MCF 10A (cell line): ENCODE measurements at regions not wholly inside any gene's neighbourhood (a gene's known extent, or its start where the extent isn't known, plus 50 kb on each side); places are given as distances from the start of the nearest gene placed in this dataset.

Experiments used
- BruUV-seq: library from RNA; stranded (reverse); fragments of 400-500 nt; replicated peaks from 2 replicates; lab custom pipeline; 2021; lab: Mats Ljungman, UMichigan
- CTCF ChIA-PET: fragments of 300-600 bp; sonication (Branson Sonifier 250); formaldehyde crosslinking; extraction: SDS; loops from one replicate; lab custom pipeline; 2021; ENCODE audit warnings: antibody characterized with exemption, inconsistent platforms; lab: Yijun Ruan, JAX
- POLR2A ChIA-PET: fragments of 300-600, 350-650 bp; sonication (Branson Sonifier 250); formaldehyde crosslinking; extraction: SDS; loops from one replicate; lab custom pipeline; 2020; ENCODE audit warnings: antibody characterized with exemption, inconsistent platforms; lab: Yijun Ruan, JAX
- DNase-seq: peaks from one replicate; pipeline ENCODE4 v3.0.0-alpha.2; 2018; ENCODE audit not compliant: unreplicated experiment
- H3K27ac Mint-ChIP-seq: one replicate; pipeline ENCODE4 v1.8.0; 2022; ENCODE audit warnings: mild to moderate bottlenecking, low read depth, mixed read lengths; ENCODE audit not compliant: unreplicated experiment
- H3K27me3 Mint-ChIP-seq: one replicate; pipeline ENCODE4 v1.8.0; 2022; ENCODE audit warnings: mixed read lengths; ENCODE audit not compliant: insufficient read depth, unreplicated experiment
- H3K36me3 Mint-ChIP-seq: one replicate; pipeline ENCODE4 v1.8.0; 2022; ENCODE audit warnings: mild to moderate bottlenecking, moderate library complexity, mixed read lengths; ENCODE audit not compliant: insufficient read depth, unreplicated experiment
- H3K4me1 Mint-ChIP-seq: one replicate; pipeline ENCODE4 v1.8.0; 2022; ENCODE audit warnings: mixed read lengths; ENCODE audit not compliant: insufficient read depth, unreplicated experiment
- H3K4me3 Mint-ChIP-seq: one replicate; pipeline ENCODE4 v1.8.0; 2022; ENCODE audit warnings: mild to moderate bottlenecking, moderate library complexity, mixed read lengths; ENCODE audit not compliant: unreplicated experiment
- H3K9me3 Mint-ChIP-seq: one replicate; pipeline ENCODE4 v1.8.0; 2022; ENCODE audit warnings: mixed read lengths; ENCODE audit not compliant: unreplicated experiment
- CTCF ChIP-seq: fragments of 200-600 bp; IDR thresholded peaks from one replicate; pipeline ENCODE4 v1.8.0; 2022; ENCODE audit warnings: antibody characterized with exemption, mild to moderate bottlenecking; ENCODE audit not compliant: unreplicated experiment
- intact Hi-C: fragments of 100-400 bp; cut with micrococcal nuclease; formaldehyde crosslinking; loops from 2 replicates; pipeline ENCODE4 v1.14.1; 2022

GRCh38 chr11:103744496-103745153, 291.8 kb upstream of the DDI1 start:
- no TSS peak for BruUV-seq
- H3K4me3 Mint-ChIP-seq, result no peak overlapping the region
- DNase-seq, result no peak
- ChIA-PET CTCF (no interaction called here), POLR2A (no interaction called here)
- TF ChIP-seq CTCF, result no peak
- intact Hi-C loops, result no loop called here
- no peaks in the 10 kb centered on the region for H3K36me3 Mint-ChIP-seq
- H3K9me3 Mint-ChIP-seq, result no peaks in the 10 kb centered on the region
- no peaks in the 10 kb centered on the region for H3K27me3 Mint-ChIP-seq
- H3K27ac Mint-ChIP-seq, result no peak overlapping the region
- H3K4me1 Mint-ChIP-seq, result no peaks in the 10 kb centered on the region

- no peak overlapping the region for H3K4me3 Mint-ChIP-seq
- ChIA-PET CTCF (no interaction called here), POLR2A (interaction anchor here (1.3 kb wide), 1 partner anchor 16 kb away, joined by 3 read pairs; no protein-coding TSS in a partner anchor)
- TF ChIP-seq CTCF, result no peak
- no peak for DNase-seq
- intact Hi-C loops, result no loop called here
- H3K27ac Mint-ChIP-seq, result no peak overlapping the region
- no peaks in the 10 kb centered on the region for H3K9me3 Mint-ChIP-seq
- no peaks in the 10 kb centered on the region for H3K4me1 Mint-ChIP-seq
- no TSS peak for BruUV-seq
- no peaks in the 10 kb centered on the region for H3K36me3 Mint-ChIP-seq
- no peaks in the 10 kb centered on the region for H3K27me3 Mint-ChIP-seq
Observed at GRCh38 chr11:103749158-103749557, 287.3 kb upstream of the DDI1 start.

- Mint-ChIP-seq H3K9me3 (no peaks in the 10 kb centered on the region), H3K4me3 (no peak overlapping the region), H3K27ac (no peak overlapping the region), H3K4me1 (no peaks in the 10 kb centered on the region), H3K36me3 (no peaks in the 10 kb centered on the region), H3K27me3 (no peaks in the 10 kb centered on the region)
- intact Hi-C loops, result no loop called here
- POLR2A ChIA-PET, result no interaction called here
- DNase-seq, result no peak
- CTCF ChIA-PET, result no interaction called here
- BruUV-seq, result no TSS peak
- no peak for TF ChIP-seq CTCF
Observed at GRCh38 chr11:103768816-103769215, 267.6 kb upstream of the DDI1 start.

- no peak for DNase-seq
- Mint-ChIP-seq H3K9me3 (no peaks in the 10 kb centered on the region), H3K4me1 (no peaks in the 10 kb centered on the region), H3K4me3 (no peak overlapping the region), H3K27me3 (no peaks in the 10 kb centered on the region), H3K27ac (no peak overlapping the region), H3K36me3 (no peaks in the 10 kb centered on the region)
- CTCF ChIA-PET, result no interaction called here
- POLR2A ChIA-PET, result no interaction called here
- no peak for TF ChIP-seq CTCF
- intact Hi-C loops, result no loop called here
- no TSS peak for BruUV-seq
Observed at GRCh38 chr11:103773059-103773458, 263.4 kb upstream of the DDI1 start.
